ENCODE measurements at regions not wholly inside any gene's neighbourhood (a gene's known extent, or its start where the extent isn't known, plus 50 kb on each side); places are given as distances from the start of the nearest gene placed in this dataset.

GRCh38 chr19:30743011-30743410 lies 370.8 kb downstream of the ZNF536 start:
- no peak for TF ChIP-seq CBFB (CRISPR knock-in tag; IDR thresholded peaks at IDR 0.05; ENCODE audit: low read depth)
- no peak for TF ChIP-seq RELA (CRISPR knock-in tag; IDR thresholded peaks at IDR 0.05; ENCODE audit: borderline replicate concordance)
- TF ChIP-seq IRF2 (CRISPR knock-in tag; IDR thresholded peaks at IDR 0.05; ENCODE audit: borderline replicate concordance, low read depth) = no peak
- no peak for TF ChIP-seq CTCF (IDR thresholded peaks at IDR 0.05)
- no peak for TF ChIP-seq ZBTB21 (CRISPR knock-in tag; IDR thresholded peaks at IDR 0.05; ENCODE audit: borderline replicate concordance)
